ENCODE measurements at regions not wholly inside any gene's neighbourhood (a gene's known extent, or its start where the extent isn't known, plus 50 kb on each side); places are given as distances from the start of the nearest gene placed in this dataset.

DNA sequence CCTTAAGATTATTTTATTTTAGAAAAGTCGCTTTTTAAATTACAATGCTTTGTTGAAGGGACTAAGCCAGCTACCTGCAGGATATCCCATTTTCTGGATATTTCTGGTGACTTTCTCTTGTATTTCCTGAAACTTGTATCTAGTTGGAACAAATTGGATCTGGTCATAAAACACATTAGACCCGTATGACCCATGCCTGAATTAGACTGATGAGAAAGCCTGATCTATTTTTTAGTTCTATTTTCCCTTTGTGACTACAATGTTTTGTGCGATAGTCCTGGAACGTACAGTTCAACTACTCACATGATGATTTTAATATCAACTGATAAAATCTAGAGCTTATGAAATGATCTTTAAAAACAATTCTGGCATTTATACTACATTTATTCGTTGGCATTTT is 151.8 kb downstream of the RHOU start:
- peaks cover 21% of the 10 kb centered on the region; the same call in 2 of the 3 replicates for H3K36me3 Mint-ChIP-seq (ENCODE audit: low read depth)
- H3K4me3 Mint-ChIP-seq: no peak overlapping the region
- peaks cover 24% of the 10 kb centered on the region for H3K9me3 Mint-ChIP-seq
- H3K27ac Mint-ChIP-seq: no peak overlapping the region
- H3K27me3 ChIP-seq (ENCODE audit: insufficient read depth): no peaks in the 10 kb centered on the region
- no peak overlapping the region for H3K27ac ChIP-seq (ENCODE audit: low read depth)
- H3K4me1 ChIP-seq (ENCODE audit: insufficient read depth): no peaks in the 10 kb centered on the region
- 0 out of 2 replicates have a peak, but pooled peaks cover 8% of the 10 kb centered on the region for H3K9me2 ChIP-seq (ENCODE audit: insufficient read depth)
- H3K4me2 ChIP-seq: no peak overlapping the region
- H3K79me2 ChIP-seq (replicated peaks; ENCODE audit: insufficient read depth): no peaks in the 10 kb centered on the region
- no peak for DNase-seq (ENCODE audit: low spot score)
- H2AFZ ChIP-seq: no peak overlapping the region
- H3K4me1 Mint-ChIP-seq: peaks cover 9% of the 10 kb centered on the region; the same call in 2 of the 3 replicates
- no peak overlapping the region for H3K4me3 ChIP-seq
- peaks cover 6% of the 10 kb centered on the region for H3K27me3 Mint-ChIP-seq (ENCODE audit: insufficient read depth, low read depth, poor library complexity)
- ATAC-seq: no peak
- no peaks in the 10 kb centered on the region for H3F3A ChIP-seq (replicated peaks; ENCODE audit: low read depth)
- H3K36me3 ChIP-seq (ENCODE audit: insufficient read depth): no peaks in the 10 kb centered on the region
- H4K20me1 ChIP-seq (replicated peaks; ENCODE audit: insufficient read depth): no peaks in the 10 kb centered on the region
- TF ChIP-seq EZH2 (IDR thresholded peaks at IDR 0.05; ENCODE audit: low read depth, unreplicated experiment): no peak
- no peak for TF ChIP-seq JUNB (IDR thresholded peaks at IDR 0.05; ENCODE audit: unreplicated experiment)
- TF ChIP-seq EZH2phosphoT487 (IDR thresholded peaks at IDR 0.05; ENCODE audit: unreplicated experiment): no peak
- TF ChIP-seq, protein P1, sequence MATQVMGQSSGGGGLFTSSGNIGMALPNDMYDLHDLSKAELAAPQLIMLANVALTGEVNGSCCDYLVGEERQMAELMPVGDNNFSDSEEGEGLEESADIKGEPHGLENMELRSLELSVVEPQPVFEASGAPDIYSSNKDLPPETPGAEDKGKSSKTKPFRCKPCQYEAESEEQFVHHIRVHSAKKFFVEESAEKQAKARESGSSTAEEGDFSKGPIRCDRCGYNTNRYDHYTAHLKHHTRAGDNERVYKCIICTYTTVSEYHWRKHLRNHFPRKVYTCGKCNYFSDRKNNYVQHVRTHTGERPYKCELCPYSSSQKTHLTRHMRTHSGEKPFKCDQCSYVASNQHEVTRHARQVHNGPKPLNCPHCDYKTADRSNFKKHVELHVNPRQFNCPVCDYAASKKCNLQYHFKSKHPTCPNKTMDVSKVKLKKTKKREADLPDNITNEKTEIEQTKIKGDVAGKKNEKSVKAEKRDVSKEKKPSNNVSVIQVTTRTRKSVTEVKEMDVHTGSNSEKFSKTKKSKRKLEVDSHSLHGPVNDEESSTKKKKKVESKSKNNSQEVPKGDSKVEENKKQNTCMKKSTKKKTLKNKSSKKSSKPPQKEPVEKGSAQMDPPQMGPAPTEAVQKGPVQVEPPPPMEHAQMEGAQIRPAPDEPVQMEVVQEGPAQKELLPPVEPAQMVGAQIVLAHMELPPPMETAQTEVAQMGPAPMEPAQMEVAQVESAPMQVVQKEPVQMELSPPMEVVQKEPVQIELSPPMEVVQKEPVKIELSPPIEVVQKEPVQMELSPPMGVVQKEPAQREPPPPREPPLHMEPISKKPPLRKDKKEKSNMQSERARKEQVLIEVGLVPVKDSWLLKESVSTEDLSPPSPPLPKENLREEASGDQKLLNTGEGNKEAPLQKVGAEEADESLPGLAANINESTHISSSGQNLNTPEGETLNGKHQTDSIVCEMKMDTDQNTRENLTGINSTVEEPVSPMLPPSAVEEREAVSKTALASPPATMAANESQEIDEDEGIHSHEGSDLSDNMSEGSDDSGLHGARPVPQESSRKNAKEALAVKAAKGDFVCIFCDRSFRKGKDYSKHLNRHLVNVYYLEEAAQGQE (IDR thresholded peaks at IDR 0.05; ENCODE audit: unreplicated experiment): no peak
- no peak for TF ChIP-seq POLR2AphosphoS5 (IDR thresholded peaks at IDR 0.05; ENCODE audit: low read depth)

DNA sequence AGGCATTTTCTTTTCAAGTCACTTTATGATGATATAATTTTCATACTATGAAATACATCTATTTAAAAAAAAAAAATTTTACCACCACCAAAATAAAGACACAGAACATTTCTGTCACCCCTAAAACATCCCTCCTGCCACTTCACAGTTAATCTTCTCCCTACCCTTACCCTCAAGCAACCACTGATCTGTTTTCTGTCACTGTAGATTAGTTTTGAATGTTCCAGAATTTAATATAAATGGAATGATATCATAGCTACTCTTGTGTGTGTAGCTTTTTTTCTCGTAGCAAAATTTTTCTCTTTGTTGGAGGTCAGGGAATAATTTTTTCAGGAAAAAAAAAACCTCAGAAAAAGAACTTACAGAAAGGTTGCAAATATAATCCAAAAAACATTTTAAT is 152.7 kb downstream of the RHOU start:
- Histone ChIP-seq H4K20me1 (replicated peaks; ENCODE audit: insufficient read depth) (no peaks in the 10 kb centered on the region), H3K4me3 (no peak overlapping the region), H3K36me3 (ENCODE audit: insufficient read depth) (no peaks in the 10 kb centered on the region), H3K27me3 (ENCODE audit: insufficient read depth) (no peaks in the 10 kb centered on the region), H3K4me1 (ENCODE audit: insufficient read depth) (no peaks in the 10 kb centered on the region), H3K27ac (ENCODE audit: low read depth) (no peak overlapping the region), H3F3A (replicated peaks; ENCODE audit: low read depth) (no peaks in the 10 kb centered on the region), H2AFZ (no peak overlapping the region), H3K9me2 (ENCODE audit: insufficient read depth) (0 out of 2 replicates have a peak, but pooled peaks cover 8% of the 10 kb centered on the region), H3K4me2 (no peak overlapping the region), H3K79me2 (replicated peaks; ENCODE audit: insufficient read depth) (no peaks in the 10 kb centered on the region)
- no peak overlapping the region for H3K4me3 Mint-ChIP-seq
- H3K27ac Mint-ChIP-seq: no peak overlapping the region
- DNase-seq (ENCODE audit: low spot score): no peak
- H3K4me1 Mint-ChIP-seq: no peaks in the 10 kb centered on the region
- H3K9me3 Mint-ChIP-seq: peaks cover 24% of the 10 kb centered on the region
- peaks cover 6% of the 10 kb centered on the region for H3K27me3 Mint-ChIP-seq (ENCODE audit: insufficient read depth, low read depth, poor library complexity)
- H3K36me3 Mint-ChIP-seq (ENCODE audit: low read depth): peaks cover 18% of the 10 kb centered on the region; the same call in 2 of the 3 replicates
- ATAC-seq: no peak
- TF ChIP-seq ZNF331 (CRISPR knock-in tag; IDR thresholded peaks at IDR 0.05; ENCODE audit: low read depth) (no peak), CREB1 (CRISPR knock-in tag; IDR thresholded peaks at IDR 0.05; ENCODE audit: low read depth) (no peak), ZNF114 (CRISPR knock-in tag; IDR thresholded peaks at IDR 0.05) (no peak), NANOG (IDR thresholded peaks at IDR 0.05; ENCODE audit: borderline replicate concordance) (no peak), STAT1 (IDR thresholded peaks at IDR 0.05; ENCODE audit: unreplicated experiment) (no peak), EZH2phosphoT487 (IDR thresholded peaks at IDR 0.05; ENCODE audit: unreplicated experiment) (no peak), POLR2AphosphoS5 (IDR thresholded peaks at IDR 0.05; ENCODE audit: low read depth) (no peak)
- TF ChIP-seq, protein P2, sequence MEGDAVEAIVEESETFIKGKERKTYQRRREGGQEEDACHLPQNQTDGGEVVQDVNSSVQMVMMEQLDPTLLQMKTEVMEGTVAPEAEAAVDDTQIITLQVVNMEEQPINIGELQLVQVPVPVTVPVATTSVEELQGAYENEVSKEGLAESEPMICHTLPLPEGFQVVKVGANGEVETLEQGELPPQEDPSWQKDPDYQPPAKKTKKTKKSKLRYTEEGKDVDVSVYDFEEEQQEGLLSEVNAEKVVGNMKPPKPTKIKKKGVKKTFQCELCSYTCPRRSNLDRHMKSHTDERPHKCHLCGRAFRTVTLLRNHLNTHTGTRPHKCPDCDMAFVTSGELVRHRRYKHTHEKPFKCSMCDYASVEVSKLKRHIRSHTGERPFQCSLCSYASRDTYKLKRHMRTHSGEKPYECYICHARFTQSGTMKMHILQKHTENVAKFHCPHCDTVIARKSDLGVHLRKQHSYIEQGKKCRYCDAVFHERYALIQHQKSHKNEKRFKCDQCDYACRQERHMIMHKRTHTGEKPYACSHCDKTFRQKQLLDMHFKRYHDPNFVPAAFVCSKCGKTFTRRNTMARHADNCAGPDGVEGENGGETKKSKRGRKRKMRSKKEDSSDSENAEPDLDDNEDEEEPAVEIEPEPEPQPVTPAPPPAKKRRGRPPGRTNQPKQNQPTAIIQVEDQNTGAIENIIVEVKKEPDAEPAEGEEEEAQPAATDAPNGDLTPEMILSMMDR (conservative IDR thresholded peaks at IDR 0.05; ENCODE audit: low read depth in 2 of 2): no peak
- TF ChIP-seq, protein P1 (IDR thresholded peaks at IDR 0.05; ENCODE audit: unreplicated experiment): no peak
- TF ChIP-seq, protein P3, sequence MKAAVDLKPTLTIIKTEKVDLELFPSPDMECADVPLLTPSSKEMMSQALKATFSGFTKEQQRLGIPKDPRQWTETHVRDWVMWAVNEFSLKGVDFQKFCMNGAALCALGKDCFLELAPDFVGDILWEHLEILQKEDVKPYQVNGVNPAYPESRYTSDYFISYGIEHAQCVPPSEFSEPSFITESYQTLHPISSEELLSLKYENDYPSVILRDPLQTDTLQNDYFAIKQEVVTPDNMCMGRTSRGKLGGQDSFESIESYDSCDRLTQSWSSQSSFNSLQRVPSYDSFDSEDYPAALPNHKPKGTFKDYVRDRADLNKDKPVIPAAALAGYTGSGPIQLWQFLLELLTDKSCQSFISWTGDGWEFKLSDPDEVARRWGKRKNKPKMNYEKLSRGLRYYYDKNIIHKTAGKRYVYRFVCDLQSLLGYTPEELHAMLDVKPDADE (IDR thresholded peaks at IDR 0.05): no peak

Data from GM23338 (cell line).